K562 (cell line): ENCODE measurements at regions not wholly inside any gene's neighbourhood (a gene's known extent, or its start where the extent isn't known, plus 50 kb on each side); places are given as distances from the start of the nearest gene placed in this dataset.

Experiments used
- ATAC-seq: fragments of 200-7000 bp; cut with Tn5 transposase; 3 replicates; pipeline ENCODE4 v1.9.1; 2020; ENCODE audit warnings: moderate library complexity
- BruUV-seq: library from RNA; stranded (reverse); fragments of 400-500 nt; replicated peaks from 2 replicates; lab custom pipeline; 2021; lab: Mats Ljungman, UMichigan
- CTCF ChIA-PET: fragments of 300-600 bp; formaldehyde crosslinking; extraction: SDS; loops from one replicate; lab custom pipeline; 2021; ENCODE audit warnings: low intra/inter-chr PET ratio; lab: Yijun Ruan, JAX
- POLR2A ChIA-PET: fragments of 300-600, 350-650 bp; sonication (Branson Sonifier 250); formaldehyde crosslinking; extraction: SDS; loops from one replicate; lab custom pipeline; 2021; ENCODE audit warnings: antibody characterized with exemption, inconsistent platforms; lab: Yijun Ruan, JAX
- DNase-seq, 4 experiments: peaks; one replicate each; pipeline versions ENCODE4 v3.0.0 to v3.0.0-alpha.2; 2011 to 2018; ENCODE audit warnings: low spot score in 3 of 4, mixed read lengths in 3 of 4; ENCODE audit errors: extremely low read depth in 1 of 4
- FAIRE-seq: peaks from 2 replicates; lab custom pipeline; 2011; peaks lifted over from hg19 to GRCh38; lab: Jason Lieb, UNC
- H2AFZ ChIP-seq: 2 replicates; pipeline ENCODE4 v1.6.0; 2011; ENCODE audit warnings: low read depth, low read length, control low read depth, inconsistent platforms
- H3K27ac ChIP-seq: fragments of 200-600 bp; 3 replicates; pipeline ENCODE4 v1.8.0; 2011; ENCODE audit warnings: low read depth, mild to moderate bottlenecking, control low read depth, inconsistent platforms, low read length, moderate library complexity, mixed read lengths; ENCODE audit errors: extremely low read depth
- H3K27me3 ChIP-seq, 2 experiments: fragments of 300-600 bp in 1 of 2; 2 replicates in 1 of 2; 3 replicates in 1 of 2; pipeline versions ENCODE4 v1.6.0 to v1.8.0; 2011; ENCODE audit warnings: inconsistent platforms in 2 of 2, low read length in 2 of 2, mild to moderate bottlenecking in 1 of 2, mixed read lengths in 1 of 2, moderate library complexity in 1 of 2; ENCODE audit not compliant: control insufficient read depth in 2 of 2, insufficient read depth in 2 of 2
- H3K36me3 ChIP-seq: fragments of 300-600 bp; 3 replicates; pipeline ENCODE4 v1.8.0; 2011; ENCODE audit warnings: mild to moderate bottlenecking, low read length, inconsistent platforms; ENCODE audit not compliant: control insufficient read depth, insufficient read depth
- H3K4me1 ChIP-seq, 2 experiments: fragments of 200-600 bp in 1 of 2; replicated peaks in 1 of 2; 2 replicates in 1 of 2; 3 replicates in 1 of 2; pipeline versions ENCODE4 v1.5.1 to v1.8.0; 2011; ENCODE audit warnings: inconsistent platforms in 2 of 2, low read length in 2 of 2, mild to moderate bottlenecking in 1 of 2, mixed read lengths in 1 of 2, moderate library complexity in 1 of 2; ENCODE audit not compliant: control insufficient read depth in 2 of 2, insufficient read depth in 2 of 2
- H3K4me2 ChIP-seq: 2 replicates; pipeline ENCODE4 v1.6.1; 2011; ENCODE audit warnings: low read length, control low read depth, inconsistent platforms, mixed read lengths; ENCODE audit not compliant: insufficient read depth
- H3K4me3 ChIP-seq: fragments of 200-600 bp; sonication (generic), shearing (Covaris generic); 2 replicates; pipeline ENCODE4 v1.5.1; 2016; ENCODE audit warnings: control low read depth, inconsistent platforms
- H3K79me2 ChIP-seq: fragments of 200-600 bp; 3 replicates; pipeline ENCODE4 v1.8.0; 2011; ENCODE audit warnings: low read length, inconsistent platforms; ENCODE audit not compliant: control insufficient read depth, insufficient read depth
- H3K9ac ChIP-seq, 2 experiments: 2 replicates each; pipeline versions ENCODE4 v1.6.0 to v1.6.1; 2011; ENCODE audit warnings: low read depth in 2 of 2, low read length in 2 of 2, control low read depth in 1 of 2, inconsistent platforms in 1 of 2, mild to moderate bottlenecking in 1 of 2, mixed read lengths in 1 of 2; ENCODE audit not compliant: insufficient read depth in 1 of 2
- H3K9me1 ChIP-seq: one replicate; pipeline ENCODE4 v1.6.0; 2011; ENCODE audit warnings: inconsistent platforms, mild to moderate bottlenecking, low read length, moderate library complexity; ENCODE audit not compliant: control insufficient read depth, insufficient read depth
- H3K9me3 ChIP-seq: replicated peaks from 2 replicates; pipeline ENCODE4 v1.5.1; 2011; ENCODE audit warnings: low read depth, low read length, inconsistent platforms; ENCODE audit not compliant: control insufficient read depth, insufficient read depth
- H4K20me1 ChIP-seq: replicated peaks from 2 replicates; pipeline ENCODE4 v1.6.1; 2011; ENCODE audit warnings: low read length, inconsistent platforms, mixed read lengths; ENCODE audit not compliant: control insufficient read depth, insufficient read depth
- BRCA1 ChIP-seq, 2 experiments: fragments of 450-650 bp in 1 of 2; sonication (generic) in 1 of 2; formaldehyde crosslinking in 1 of 2; IDR thresholded peaks; 2 replicates each; pipeline versions ENCODE4 v1.5.0 to v1.6.1; 2017 to 2020; ENCODE audit warnings: mild to moderate bottlenecking in 1 of 2, missing genetic modification reagents in 1 of 2
- HNRNPLL ChIP-seq: fragments of 200-400 bp; formaldehyde crosslinking; IDR thresholded peaks from 2 replicates; pipeline ENCODE4 v1.6.1; 2017; ENCODE audit warnings: low read length, low read depth, mild to moderate bottlenecking; ENCODE audit not compliant: poor library complexity, severe bottlenecking
- ILK ChIP-seq: fragments of 450-650 bp; IDR thresholded peaks from 2 replicates; pipeline ENCODE4 v1.6.1; 2016; ENCODE audit warnings: missing genetic modification characterization, low read depth, mild to moderate bottlenecking, missing compliant biosample characterization, moderate library complexity, borderline replicate concordance
- TAF7 ChIP-seq: fragments of 450-650 bp; IDR thresholded peaks from 2 replicates; pipeline ENCODE4 v1.6.1; 2016; ENCODE audit warnings: missing genetic modification characterization, missing compliant biosample characterization
- WGBS: fragments of 100-300 bp; shearing (Covaris generic); methylation state at CpG from one replicate; pipeline ENCODE4 v1.1.6; 2016; ENCODE audit warnings: low coverage, mixed read lengths; ENCODE audit not compliant: insufficient coverage; ENCODE audit errors: missing lambda C conversion rate; 5-methylcytosine and 5-hydroxymethylcytosine counted together
- in situ Hi-C: fragments of 300-500 bp; cut with MboI; formaldehyde crosslinking; loops from 4 replicates; pipeline ENCODE4 v1.15.0; 2018; ENCODE audit warnings: inconsistent platforms, mixed read lengths
- intact Hi-C: fragments of 100-400 bp; cut with micrococcal nuclease; formaldehyde crosslinking; loops from 2 replicates; pipeline ENCODE4 v1.14.2; 2022
- TF ChIP-seq, protein P1 (sequence below): fragments of 250-450 bp; sonication (Bioruptor Pico); IDR thresholded peaks from 2 replicates; pipeline ENCODE4 v1.5.0; 2020; ENCODE audit warnings: mild to moderate bottlenecking, borderline replicate concordance
- TF ChIP-seq, protein P2 (sequence below): fragments of 250-450 bp; sonication (Bioruptor Pico); IDR thresholded peaks from 2 replicates; pipeline ENCODE4 v1.5.0; 2021; ENCODE audit warnings: mild to moderate bottlenecking, borderline replicate concordance

DNA sequence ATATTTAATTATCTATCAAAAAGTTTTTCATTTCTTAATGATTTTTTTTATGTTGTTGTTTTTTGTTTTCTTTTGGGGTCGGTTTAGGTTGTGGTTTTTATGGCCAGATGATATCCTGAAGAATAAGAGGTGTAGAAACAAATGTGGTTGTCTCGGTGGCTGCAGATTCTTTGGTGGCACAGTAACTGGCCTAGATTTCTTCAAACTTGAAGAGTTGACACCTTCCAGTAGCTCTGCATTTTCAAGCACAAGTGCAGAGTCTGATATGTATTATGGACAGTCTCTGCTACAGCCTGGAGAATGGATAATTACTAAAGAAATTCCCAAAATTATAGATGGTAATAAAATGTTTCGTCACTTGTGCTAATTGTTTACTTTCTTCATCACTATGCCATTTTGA, 82.6 kb downstream of the BLTP1 start:
- in situ Hi-C loops (no loop called here), intact Hi-C loops (no loop called here)
- POLR2A ChIA-PET: no interaction called here
- Histone ChIP-seq H3K27ac (no peak overlapping the region), H3K9me3 (no peaks in the 10 kb centered on the region), H3K9me1 (no peaks in the 10 kb centered on the region), H2AFZ (no peak overlapping the region), H4K20me1 (no peaks in the 10 kb centered on the region), H3K9ac (no peak overlapping the region), H3K36me3 (peaks cover 10% of the 10 kb centered on the region; the same call in 2 of the 3 replicates), H3K4me3 (no peak overlapping the region), H3K27me3 (no peaks in the 10 kb centered on the region), H3K4me2 (no peak overlapping the region), H3K4me1 (no peaks in the 10 kb centered on the region), H3K79me2 (no peaks in the 10 kb centered on the region)
- FAIRE-seq (no peak), ATAC-seq (no peak), DNase-seq (no peak)
- WGBS: 75% methylated on average over 3 of the region's 3 CpGs
- TF ChIP-seq ILK (tag): no peak
- TF ChIP-seq, protein P1, sequence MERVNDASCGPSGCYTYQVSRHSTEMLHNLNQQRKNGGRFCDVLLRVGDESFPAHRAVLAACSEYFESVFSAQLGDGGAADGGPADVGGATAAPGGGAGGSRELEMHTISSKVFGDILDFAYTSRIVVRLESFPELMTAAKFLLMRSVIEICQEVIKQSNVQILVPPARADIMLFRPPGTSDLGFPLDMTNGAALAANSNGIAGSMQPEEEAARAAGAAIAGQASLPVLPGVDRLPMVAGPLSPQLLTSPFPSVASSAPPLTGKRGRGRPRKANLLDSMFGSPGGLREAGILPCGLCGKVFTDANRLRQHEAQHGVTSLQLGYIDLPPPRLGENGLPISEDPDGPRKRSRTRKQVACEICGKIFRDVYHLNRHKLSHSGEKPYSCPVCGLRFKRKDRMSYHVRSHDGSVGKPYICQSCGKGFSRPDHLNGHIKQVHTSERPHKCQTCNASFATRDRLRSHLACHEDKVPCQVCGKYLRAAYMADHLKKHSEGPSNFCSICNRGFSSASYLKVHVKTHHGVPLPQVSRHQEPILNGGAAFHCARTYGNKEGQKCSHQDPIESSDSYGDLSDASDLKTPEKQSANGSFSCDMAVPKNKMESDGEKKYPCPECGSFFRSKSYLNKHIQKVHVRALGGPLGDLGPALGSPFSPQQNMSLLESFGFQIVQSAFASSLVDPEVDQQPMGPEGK: no peak
- no peak for TF ChIP-seq TAF7 (tag)
- TF ChIP-seq BRCA1 (IDR thresholded peaks at IDR 0.05): no peak
- TF ChIP-seq BRCA1 (CRISPR knock-in tag; IDR thresholded peaks at IDR 0.05): no peak
- TF ChIP-seq, protein P2, sequence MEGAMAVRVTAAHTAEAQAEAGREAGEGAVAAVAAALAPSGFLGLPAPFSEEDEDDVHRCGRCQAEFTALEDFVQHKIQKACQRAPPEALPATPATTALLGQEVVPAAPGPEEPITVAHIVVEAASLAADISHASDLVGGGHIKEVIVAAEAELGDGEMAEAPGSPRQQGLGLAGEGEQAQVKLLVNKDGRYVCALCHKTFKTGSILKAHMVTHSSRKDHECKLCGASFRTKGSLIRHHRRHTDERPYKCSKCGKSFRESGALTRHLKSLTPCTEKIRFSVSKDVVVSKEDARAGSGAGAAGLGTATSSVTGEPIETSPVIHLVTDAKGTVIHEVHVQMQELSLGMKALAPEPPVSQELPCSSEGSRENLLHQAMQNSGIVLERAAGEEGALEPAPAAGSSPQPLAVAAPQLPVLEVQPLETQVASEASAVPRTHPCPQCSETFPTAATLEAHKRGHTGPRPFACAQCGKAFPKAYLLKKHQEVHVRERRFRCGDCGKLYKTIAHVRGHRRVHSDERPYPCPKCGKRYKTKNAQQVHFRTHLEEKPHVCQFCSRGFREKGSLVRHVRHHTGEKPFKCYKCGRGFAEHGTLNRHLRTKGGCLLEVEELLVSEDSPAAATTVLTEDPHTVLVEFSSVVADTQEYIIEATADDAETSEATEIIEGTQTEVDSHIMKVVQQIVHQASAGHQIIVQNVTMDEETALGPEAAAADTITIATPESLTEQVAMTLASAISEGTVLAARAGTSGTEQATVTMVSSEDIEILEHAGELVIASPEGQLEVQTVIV (CRISPR knock-in tag): no peak
- TF ChIP-seq HNRNPLL: no peak
- CTCF ChIA-PET: no interaction called here
- BruUV-seq: no TSS peak
